ENCODE measurements at regions not wholly inside any gene's neighbourhood (a gene's known extent, or its start where the extent isn't known, plus 50 kb on each side); places are given as distances from the start of the nearest gene placed in this dataset.

DNA sequence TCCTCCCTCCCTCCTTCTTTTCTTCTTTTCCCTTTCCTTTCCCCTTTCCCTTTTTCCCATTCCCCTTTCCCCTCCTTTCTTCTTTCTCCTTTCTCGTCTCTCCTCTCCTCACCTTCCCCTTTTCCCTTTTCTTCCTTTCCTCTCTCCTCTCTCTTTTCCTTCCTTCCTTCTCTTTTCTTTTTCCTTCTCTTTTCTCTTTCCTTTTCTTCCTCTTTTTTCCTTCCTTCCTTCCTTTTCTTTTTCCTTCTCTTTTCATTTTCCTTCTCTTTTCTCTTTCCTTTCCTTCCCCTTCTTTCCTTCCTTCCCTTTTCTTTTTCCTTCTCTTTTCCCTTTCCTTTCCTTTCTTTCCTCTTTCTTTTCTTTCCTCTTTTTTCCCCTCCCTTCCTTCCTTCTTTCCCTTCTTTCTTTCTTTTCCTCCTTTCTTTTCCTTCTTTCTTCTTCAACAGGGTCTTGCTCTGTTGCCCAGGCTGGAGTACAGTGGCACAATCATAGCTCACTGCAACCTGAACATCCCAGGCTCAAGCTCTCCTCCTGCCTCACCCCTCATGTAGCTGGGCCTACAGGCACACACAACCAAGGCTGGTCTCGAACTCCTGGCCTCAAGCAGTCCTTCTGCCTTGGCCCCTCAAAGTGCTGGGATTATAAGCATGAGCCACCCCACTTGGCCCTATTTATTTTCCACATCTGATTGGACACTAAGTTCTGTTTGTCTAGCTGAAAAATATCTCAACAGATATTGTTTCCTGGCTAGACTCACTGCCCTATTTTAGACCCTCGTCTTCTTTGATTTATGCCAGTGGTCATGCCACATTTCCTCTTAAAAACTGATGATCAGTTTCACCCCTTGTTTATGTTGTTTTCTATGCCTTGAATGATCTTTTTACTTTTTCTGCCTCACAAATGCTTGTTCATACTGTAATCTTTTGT, 57.1 kb upstream of the MACF1 start:
- TF ChIP-seq, protein P1, sequence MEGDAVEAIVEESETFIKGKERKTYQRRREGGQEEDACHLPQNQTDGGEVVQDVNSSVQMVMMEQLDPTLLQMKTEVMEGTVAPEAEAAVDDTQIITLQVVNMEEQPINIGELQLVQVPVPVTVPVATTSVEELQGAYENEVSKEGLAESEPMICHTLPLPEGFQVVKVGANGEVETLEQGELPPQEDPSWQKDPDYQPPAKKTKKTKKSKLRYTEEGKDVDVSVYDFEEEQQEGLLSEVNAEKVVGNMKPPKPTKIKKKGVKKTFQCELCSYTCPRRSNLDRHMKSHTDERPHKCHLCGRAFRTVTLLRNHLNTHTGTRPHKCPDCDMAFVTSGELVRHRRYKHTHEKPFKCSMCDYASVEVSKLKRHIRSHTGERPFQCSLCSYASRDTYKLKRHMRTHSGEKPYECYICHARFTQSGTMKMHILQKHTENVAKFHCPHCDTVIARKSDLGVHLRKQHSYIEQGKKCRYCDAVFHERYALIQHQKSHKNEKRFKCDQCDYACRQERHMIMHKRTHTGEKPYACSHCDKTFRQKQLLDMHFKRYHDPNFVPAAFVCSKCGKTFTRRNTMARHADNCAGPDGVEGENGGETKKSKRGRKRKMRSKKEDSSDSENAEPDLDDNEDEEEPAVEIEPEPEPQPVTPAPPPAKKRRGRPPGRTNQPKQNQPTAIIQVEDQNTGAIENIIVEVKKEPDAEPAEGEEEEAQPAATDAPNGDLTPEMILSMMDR (IDR thresholded peaks at IDR 0.05): no peak
- TF ChIP-seq EP300 (IDR thresholded peaks at IDR 0.05) (no peak), POLR2A (IDR thresholded peaks at IDR 0.05) (no peak)
